ENCODE measurements at regions not wholly inside any gene's neighbourhood (a gene's known extent, or its start where the extent isn't known, plus 50 kb on each side); places are given as distances from the start of the nearest gene placed in this dataset.

GRCh38 chr3:164897342-164897741, 181.0 kb downstream of the SI start:
- no peak overlapping the region for H3K27ac ChIP-seq
- ATAC-seq (no peak), DNase-seq (no peak)
- no peaks in the 10 kb centered on the region for H3K36me3 ChIP-seq
- H3K27me3 ChIP-seq, result no peaks in the 10 kb centered on the region
- intact Hi-C loops (cut with DNase I), result no loop called here
- no peaks in the 10 kb centered on the region for H3K9me3 ChIP-seq
- H3K4me3 ChIP-seq, result no peak overlapping the region
- TF ChIP-seq CTCF (IDR thresholded peaks at IDR 0.05) (no peak), POLR2A (IDR thresholded peaks at IDR 0.05) (no peak)
- H3K4me1 ChIP-seq, result no peaks in the 10 kb centered on the region
- WGBS, 4 donors, result 44 to 59% (median 47%) methylated on average over 1 of the region's 1 CpG

GRCh38 chr3:164890061-164890460, 188.2 kb downstream of the SI start:
- H3K4me1 ChIP-seq, result no peaks in the 10 kb centered on the region
- no peak for TF ChIP-seq POLR2A (IDR thresholded peaks at IDR 0.05)
- no peak for TF ChIP-seq CTCF (IDR thresholded peaks at IDR 0.05)
- H3K27ac ChIP-seq, result no peak overlapping the region
- ATAC-seq, result no peak
- H3K36me3 ChIP-seq, result no peaks in the 10 kb centered on the region
- no peaks in the 10 kb centered on the region for H3K27me3 ChIP-seq
- intact Hi-C loops (cut with DNase I), result no loop called here
- H3K9me3 ChIP-seq, result peaks cover 0 to 19% (median 2%) of the 10 kb centered on the region in 12 donors
- no peak for DNase-seq
- H3K4me3 ChIP-seq, result no peak overlapping the region

- ATAC-seq, result no peak
- Histone ChIP-seq H3K36me3 (no peaks in the 10 kb centered on the region), H3K4me3 (no peak overlapping the region), H3K4me1 (no peaks in the 10 kb centered on the region), H3K27ac (no peak overlapping the region), H3K27me3 (no peaks in the 10 kb centered on the region), H3K9me3 (peaks cover 0 to 14% (median 2%) of the 10 kb centered on the region in 12 donors)
- intact Hi-C loops (cut with DNase I), result no loop called here
- DNase-seq, result no peak
- no peak for TF ChIP-seq POLR2A (IDR thresholded peaks at IDR 0.05)
- no peak for TF ChIP-seq CTCF (IDR thresholded peaks at IDR 0.05)
Observed at GRCh38 chr3:164883171-164883570, 195.1 kb downstream of the SI start.

GRCh38 chr3:164879201-164879600, 199.1 kb downstream of the SI start:
- 46 to 63% (median 55%) methylated on average over 4 of the region's 4 CpGs for WGBS, 4 donors
- Histone ChIP-seq H3K36me3 (no peaks in the 10 kb centered on the region), H3K27ac (no peak overlapping the region), H3K4me3 (no peak overlapping the region), H3K27me3 (no peaks in the 10 kb centered on the region), H3K9me3 (no peaks in the 10 kb centered on the region), H3K4me1 (no peaks in the 10 kb centered on the region)
- ATAC-seq (no peak), DNase-seq (no peak)
- TF ChIP-seq POLR2A (IDR thresholded peaks at IDR 0.05), result no peak
- no peak for TF ChIP-seq CTCF (IDR thresholded peaks at IDR 0.05)
- intact Hi-C loops (cut with DNase I), result no loop called here

All from heart left ventricle (tissue), 16 donors.